ENCODE measurements at regions not wholly inside any gene's neighbourhood (a gene's known extent, or its start where the extent isn't known, plus 50 kb on each side); places are given as distances from the start of the nearest gene placed in this dataset.

- ChIA-PET POLR2A (no interaction called here), CTCF (no interaction called here)
- Histone ChIP-seq H3K4me2 (no peak overlapping the region), H3K27ac (no peak overlapping the region), H3K4me3 (no peak overlapping the region), H3K9me3 (no peaks in the 10 kb centered on the region; the same call in 2 of the 3 replicates), H3K4me1 (no peaks in the 10 kb centered on the region)
- FAIRE-seq = no peak
- no peak for ATAC-seq
- no peak for TF ChIP-seq HOXA7 (CRISPR knock-in tag; IDR thresholded peaks at IDR 0.05)
- no peak for TF ChIP-seq ESRRA (IDR thresholded peaks at IDR 0.05; ENCODE audit: borderline replicate concordance, low read length)
- TF ChIP-seq, protein P1, sequence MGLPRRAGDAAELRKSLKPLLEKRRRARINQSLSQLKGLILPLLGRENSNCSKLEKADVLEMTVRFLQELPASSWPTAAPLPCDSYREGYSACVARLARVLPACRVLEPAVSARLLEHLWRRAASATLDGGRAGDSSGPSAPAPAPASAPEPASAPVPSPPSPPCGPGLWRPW (IDR thresholded peaks at IDR 0.05) = no peak
- no peak for TF ChIP-seq KDM5A (IDR thresholded peaks at IDR 0.05)
- no peak for DNase-seq (ENCODE audit: low read depth in 1 of 2, low spot score in 1 of 2)
- WGBS (ENCODE audit: missing lambda C conversion rate) = no CpG with 5 or more reads among the region's 1 CpG
These were observed 425.5 kb downstream of the GLRX3 start for GRCh38 chr10:130561681-130562080.

DNA sequence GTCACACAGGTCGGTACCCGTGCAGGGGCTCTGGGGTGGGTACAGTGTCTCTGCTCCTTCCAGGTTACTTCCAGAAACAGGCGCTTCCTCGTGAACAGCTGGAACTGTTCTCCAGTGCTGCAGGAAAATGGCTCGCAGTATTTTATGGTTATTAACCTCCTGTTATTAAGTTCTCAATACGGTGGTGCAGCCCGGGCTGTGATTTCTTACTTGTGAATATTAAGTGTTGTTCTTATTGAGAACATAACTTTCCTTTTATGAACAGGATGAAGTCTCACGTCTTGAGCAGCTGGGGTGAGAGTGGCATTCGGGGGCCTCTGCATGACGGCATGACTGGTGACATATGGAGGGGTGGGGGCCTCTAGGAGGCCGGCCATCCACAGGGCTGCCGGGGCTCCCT is 430.8 kb downstream of the GLRX3 start:
- ATAC-seq = no peak
- TF ChIP-seq RCOR1 (IDR thresholded peaks at IDR 0.05; ENCODE audit: low read depth, low read length) (no peak), POLR2A (IDR thresholded peaks at IDR 0.05; ENCODE audit: low read length) (no peak)
- TF ChIP-seq, protein P2, sequence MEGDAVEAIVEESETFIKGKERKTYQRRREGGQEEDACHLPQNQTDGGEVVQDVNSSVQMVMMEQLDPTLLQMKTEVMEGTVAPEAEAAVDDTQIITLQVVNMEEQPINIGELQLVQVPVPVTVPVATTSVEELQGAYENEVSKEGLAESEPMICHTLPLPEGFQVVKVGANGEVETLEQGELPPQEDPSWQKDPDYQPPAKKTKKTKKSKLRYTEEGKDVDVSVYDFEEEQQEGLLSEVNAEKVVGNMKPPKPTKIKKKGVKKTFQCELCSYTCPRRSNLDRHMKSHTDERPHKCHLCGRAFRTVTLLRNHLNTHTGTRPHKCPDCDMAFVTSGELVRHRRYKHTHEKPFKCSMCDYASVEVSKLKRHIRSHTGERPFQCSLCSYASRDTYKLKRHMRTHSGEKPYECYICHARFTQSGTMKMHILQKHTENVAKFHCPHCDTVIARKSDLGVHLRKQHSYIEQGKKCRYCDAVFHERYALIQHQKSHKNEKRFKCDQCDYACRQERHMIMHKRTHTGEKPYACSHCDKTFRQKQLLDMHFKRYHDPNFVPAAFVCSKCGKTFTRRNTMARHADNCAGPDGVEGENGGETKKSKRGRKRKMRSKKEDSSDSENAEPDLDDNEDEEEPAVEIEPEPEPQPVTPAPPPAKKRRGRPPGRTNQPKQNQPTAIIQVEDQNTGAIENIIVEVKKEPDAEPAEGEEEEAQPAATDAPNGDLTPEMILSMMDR (IDR thresholded peaks at IDR 0.05) = no peak

GRCh38 chr10:130567436-130567835 is 431.2 kb downstream of the GLRX3 start:
- Histone ChIP-seq H3K4me2 (no peak overlapping the region), H3K9me3 (no peaks in the 10 kb centered on the region), H3K4me1 (no peaks in the 10 kb centered on the region), H3K27ac (no peak overlapping the region), H3K4me3 (no peak overlapping the region)
- ChIA-PET POLR2A (no interaction called here), CTCF (no interaction called here)
- FAIRE-seq (no peak), DNase-seq (ENCODE audit: low read depth in 1 of 2, low spot score in 1 of 2) (no peak), ATAC-seq (no peak)
- 68% methylated on average over 31 of the region's 31 CpGs for WGBS (ENCODE audit: missing lambda C conversion rate)
- TF ChIP-seq JUN (IDR thresholded peaks at IDR 0.05) (no peak), NFE2L2 (conservative IDR thresholded peaks at IDR 0.05; ENCODE audit: low read length) (no peak), RNF2 (IDR thresholded peaks at IDR 0.05; ENCODE audit: borderline replicate concordance, low read depth) (no peak), E2F6 (IDR thresholded peaks at IDR 0.05; ENCODE audit: borderline replicate concordance, low read depth) (no peak), FOXS1 (CRISPR knock-in tag; IDR thresholded peaks at IDR 0.05) (no peak), RFX5 (IDR thresholded peaks at IDR 0.05) (no peak), BHLHE40 (IDR thresholded peaks at IDR 0.05; ENCODE audit: low read depth, low read length) (no peak)

More for the DNA sequence above, 430.8 kb downstream of the GLRX3 start:
- FAIRE-seq = no peak
- Histone ChIP-seq H3K4me1 (no peaks in the 10 kb centered on the region), H3K27ac (no peak overlapping the region), H3K4me2 (no peak overlapping the region), H3K9me3 (no peaks in the 10 kb centered on the region), H3K4me3 (no peak overlapping the region)
- ChIA-PET POLR2A (no interaction called here), CTCF (no interaction called here)
- 24% methylated on average over 12 of the region's 12 CpGs for WGBS (ENCODE audit: missing lambda C conversion rate)
- DNase-seq (ENCODE audit: low read depth in 1 of 2, low spot score in 1 of 2) = no peak

DNA sequence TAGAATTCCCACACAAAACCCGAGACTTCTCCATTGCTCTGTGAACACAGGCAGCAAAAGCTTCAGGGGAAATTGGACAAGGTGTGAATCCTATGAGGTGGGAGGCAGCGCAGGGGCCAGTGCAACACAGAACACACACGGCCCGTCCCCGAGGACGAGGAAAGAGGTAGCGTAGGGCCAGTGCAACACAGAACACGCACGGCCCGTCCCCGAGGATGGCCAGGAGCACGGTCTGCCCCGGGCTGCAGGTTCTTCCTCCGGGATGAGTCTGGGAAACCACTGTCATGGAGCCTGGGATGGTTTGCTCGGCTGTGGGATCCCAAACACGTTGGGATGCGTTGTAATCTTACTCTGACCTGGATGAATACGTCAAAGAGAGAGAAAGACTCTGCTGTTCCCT is 432.1 kb downstream of the GLRX3 start:
- Histone ChIP-seq H3K4me3 (no peak overlapping the region), H3K4me1 (no peaks in the 10 kb centered on the region), H3K9me3 (no peaks in the 10 kb centered on the region), H3K27ac (no peak overlapping the region), H3K4me2 (no peak overlapping the region)
- no peak for DNase-seq (ENCODE audit: low read depth in 1 of 2, low spot score in 1 of 2)
- ChIA-PET CTCF (interaction anchor here (1.2 kb wide), 1 partner anchor 12 kb away, joined by 3 read pairs; no protein-coding TSS in a partner anchor), POLR2A (no interaction called here)
- WGBS (ENCODE audit: missing lambda C conversion rate) = 4% methylated on average over 11 of the region's 18 CpGs
- ATAC-seq = no peak
- no peak for FAIRE-seq
- no peak for TF ChIP-seq SMC3 (IDR thresholded peaks at IDR 0.05)
- TF ChIP-seq TFCP2L1 (CRISPR knock-in tag; IDR thresholded peaks at IDR 0.05) = no peak
- TF ChIP-seq MYC (IDR thresholded peaks at IDR 0.05; ENCODE audit: borderline replicate concordance, low read length) = no peak
- TF ChIP-seq HMGXB4 (CRISPR knock-in tag; IDR thresholded peaks at IDR 0.05; ENCODE audit: borderline replicate concordance) = no peak
- no peak for TF ChIP-seq BCL3 (IDR thresholded peaks at IDR 0.05)
- TF ChIP-seq RCOR1 (IDR thresholded peaks at IDR 0.05; ENCODE audit: low read depth, low read length) = no peak
- no peak for TF ChIP-seq MAX (IDR thresholded peaks at IDR 0.05)
- no peak for TF ChIP-seq PHF8 (IDR thresholded peaks at IDR 0.05; ENCODE audit: borderline replicate concordance, low read depth)
- TF ChIP-seq HOXA7 (CRISPR knock-in tag; IDR thresholded peaks at IDR 0.05) = no peak
- no peak for TF ChIP-seq ATOH8 (CRISPR knock-in tag; IDR thresholded peaks at IDR 0.05; ENCODE audit: low read depth)
- TF ChIP-seq CBX8 (IDR thresholded peaks at IDR 0.05) = no peak
- TF ChIP-seq, protein P3, sequence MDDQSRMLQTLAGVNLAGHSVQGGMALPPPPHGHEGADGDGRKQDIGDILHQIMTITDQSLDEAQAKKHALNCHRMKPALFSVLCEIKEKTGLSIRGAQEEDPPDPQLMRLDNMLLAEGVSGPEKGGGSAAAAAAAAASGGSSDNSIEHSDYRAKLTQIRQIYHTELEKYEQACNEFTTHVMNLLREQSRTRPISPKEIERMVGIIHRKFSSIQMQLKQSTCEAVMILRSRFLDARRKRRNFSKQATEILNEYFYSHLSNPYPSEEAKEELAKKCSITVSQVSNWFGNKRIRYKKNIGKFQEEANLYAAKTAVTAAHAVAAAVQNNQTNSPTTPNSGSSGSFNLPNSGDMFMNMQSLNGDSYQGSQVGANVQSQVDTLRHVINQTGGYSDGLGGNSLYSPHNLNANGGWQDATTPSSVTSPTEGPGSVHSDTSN (IDR thresholded peaks at IDR 0.05) = no peak
- no peak for TF ChIP-seq CEBPB (IDR thresholded peaks at IDR 0.05)

Measured in A549 (cell line).